Erythroblast (primary cell): ENCODE measurements at regions not wholly inside any gene's neighbourhood (a gene's known extent, or its start where the extent isn't known, plus 50 kb on each side); places are given as distances from the start of the nearest gene placed in this dataset.

Source experiments
- GATA1 ChIP-seq: IDR thresholded peaks from 2 replicates; pipeline ENCODE4 v1.6.1; 2011; ENCODE audit warnings: low read depth, mild to moderate bottlenecking, control low read depth, low read length, moderate library complexity
- POLR2A ChIP-seq: IDR thresholded peaks from 2 replicates; pipeline ENCODE4 v1.6.1; 2011; ENCODE audit warnings: mild to moderate bottlenecking, low read length

DNA sequence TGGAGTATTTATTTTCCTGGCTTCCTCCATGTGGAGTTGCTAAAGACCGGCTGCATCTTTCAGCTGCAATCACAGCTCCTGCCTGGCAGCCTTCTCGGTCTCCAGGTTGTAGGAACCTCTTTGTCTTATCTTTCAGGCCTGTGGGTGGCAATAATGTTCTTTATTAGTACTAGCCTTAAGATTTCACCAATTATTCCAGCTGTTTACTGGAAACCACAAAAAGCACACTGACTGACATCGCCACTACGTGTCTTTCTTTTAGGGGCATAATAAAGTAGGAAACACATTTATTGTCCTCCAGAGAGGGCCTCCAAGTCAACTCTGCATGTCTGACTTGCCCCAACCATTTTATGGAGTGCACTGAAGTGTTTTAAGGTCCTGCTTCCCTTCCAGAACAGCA, 1116.5 kb upstream of the TMEM132C start:
- TF ChIP-seq POLR2A: no peak
- no peak for TF ChIP-seq GATA1
